HG02884 (cell line): ENCODE measurements at regions not wholly inside any gene's neighbourhood (a gene's known extent, or its start where the extent isn't known, plus 50 kb on each side); places are given as distances from the start of the nearest gene placed in this dataset.
"Not testable (repeated sequence)": the region's sequence is repeated elsewhere in the genome, so short reads cannot be mapped to it uniquely, and the experiment has no call there.

ENCODE experiments used
- ATAC-seq: cut with Tn5 transposase; IDR thresholded peaks from one replicate; pipeline ENCODE4 v1.9.1; 2021; ENCODE audit warnings: mild to moderate bottlenecking, moderate library complexity; ENCODE audit not compliant: unreplicated experiment

DNA sequence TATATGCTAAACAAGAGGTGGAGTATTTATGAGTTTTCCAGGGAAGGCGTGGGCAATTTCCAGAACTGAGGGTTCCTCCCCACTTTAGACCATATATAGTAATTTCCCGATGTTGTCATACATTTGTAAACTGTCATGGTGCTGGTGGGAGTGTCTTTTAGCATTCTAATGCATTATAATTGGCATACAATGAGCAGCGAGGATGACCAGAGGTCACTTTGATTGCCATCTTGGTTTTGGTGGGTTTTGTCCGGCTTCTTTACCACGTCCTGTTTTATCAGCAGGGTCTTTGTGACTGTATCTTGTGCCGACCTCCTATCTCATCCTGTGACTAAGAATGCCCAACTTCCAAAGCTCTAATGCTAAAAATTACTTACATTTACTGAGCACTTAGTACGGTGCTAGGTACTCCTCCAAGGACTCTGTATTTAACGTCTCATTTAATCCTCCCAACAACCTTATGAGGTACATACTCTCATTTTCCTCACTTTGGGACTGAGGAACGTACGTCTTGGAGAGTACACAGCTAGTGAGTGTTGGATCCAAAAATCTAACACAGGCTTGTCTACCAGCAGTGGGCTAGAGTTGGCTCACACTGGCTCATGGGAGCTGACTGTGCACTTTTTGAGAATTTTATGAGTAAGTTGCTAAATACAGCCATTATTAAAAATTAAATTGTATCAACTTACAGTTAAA is 144.8 kb upstream of the NEBL start:
- no peak for ATAC-seq

GRCh38 chr10:21039721-21040120 is 142.6 kb upstream of the NEBL start:
- ATAC-seq: no peak

DNA sequence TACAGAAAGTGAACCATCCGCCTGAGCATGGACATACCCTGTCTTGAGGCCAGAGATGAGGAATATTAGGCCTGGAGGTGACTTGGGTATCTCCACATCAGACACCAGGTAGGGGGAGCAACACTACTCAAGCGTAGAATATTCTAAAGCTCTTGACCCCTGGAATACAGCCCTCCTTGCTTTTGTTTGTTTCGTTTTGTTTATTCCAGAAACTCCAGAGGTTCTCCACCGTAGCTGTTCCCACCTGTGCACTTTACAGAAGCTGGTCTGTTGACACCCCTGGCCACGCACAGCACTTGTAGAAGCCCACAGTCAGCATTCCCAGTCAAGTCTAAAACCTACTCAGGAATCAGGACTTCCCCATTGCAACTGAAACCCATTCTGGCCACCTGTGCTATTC is 139.6 kb upstream of the NEBL start:
- ATAC-seq: no peak

- not testable (repeated sequence) for ATAC-seq
Observed at GRCh38 chr10:21034770-21035169, 137.7 kb upstream of the NEBL start.

DNA sequence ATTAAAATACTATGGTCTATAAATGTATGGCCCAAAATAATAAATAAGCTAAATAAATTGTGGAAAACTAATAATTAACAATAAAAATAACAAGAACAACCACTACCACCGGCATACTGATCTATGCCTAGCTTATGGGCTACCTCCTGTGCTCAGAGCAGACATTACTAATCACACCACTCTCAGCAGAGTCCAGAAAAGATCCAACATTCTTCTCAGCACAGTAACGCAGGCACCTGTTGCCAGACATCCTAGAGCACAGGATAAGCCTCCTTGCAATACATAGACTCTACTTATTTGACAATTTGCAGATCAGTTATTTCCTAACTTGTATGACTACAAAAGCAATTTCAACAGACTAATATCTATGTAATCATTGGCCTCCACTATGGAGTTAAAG is 137.1 kb upstream of the NEBL start:
- no peak for ATAC-seq

DNA sequence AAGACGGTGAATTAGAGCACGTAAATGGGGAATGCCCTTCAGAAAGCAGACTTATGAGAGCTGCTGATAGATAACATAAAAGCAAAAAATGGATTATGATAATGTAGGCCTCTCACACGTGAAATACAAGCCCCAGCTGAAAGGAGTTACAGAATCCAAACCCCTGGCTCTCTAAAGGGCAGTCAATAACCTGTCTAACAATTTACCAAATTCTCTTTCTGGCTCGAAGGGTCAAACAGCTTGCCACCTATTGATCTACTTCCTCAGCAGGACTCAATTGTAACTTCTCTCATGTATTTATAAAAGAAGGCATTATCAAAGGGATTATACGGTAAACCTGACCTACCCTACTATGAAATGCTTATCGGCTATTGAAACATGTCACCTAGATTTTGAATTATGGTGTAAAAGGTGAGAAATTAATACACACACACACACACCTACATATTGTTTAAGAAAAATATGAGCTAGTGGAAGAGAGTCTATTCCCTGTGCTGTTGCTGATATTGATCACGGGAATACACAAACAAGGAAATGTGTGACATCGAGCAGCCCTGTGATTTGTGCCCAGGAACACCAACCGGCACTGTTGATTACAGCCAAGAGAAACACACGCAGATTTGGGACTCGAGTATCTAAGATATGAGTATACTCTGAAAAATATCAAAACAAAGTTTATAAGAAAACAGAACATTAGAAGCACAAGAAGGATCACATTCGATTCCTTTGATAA is 135.6 kb upstream of the NEBL start:
- ATAC-seq: no peak

DNA sequence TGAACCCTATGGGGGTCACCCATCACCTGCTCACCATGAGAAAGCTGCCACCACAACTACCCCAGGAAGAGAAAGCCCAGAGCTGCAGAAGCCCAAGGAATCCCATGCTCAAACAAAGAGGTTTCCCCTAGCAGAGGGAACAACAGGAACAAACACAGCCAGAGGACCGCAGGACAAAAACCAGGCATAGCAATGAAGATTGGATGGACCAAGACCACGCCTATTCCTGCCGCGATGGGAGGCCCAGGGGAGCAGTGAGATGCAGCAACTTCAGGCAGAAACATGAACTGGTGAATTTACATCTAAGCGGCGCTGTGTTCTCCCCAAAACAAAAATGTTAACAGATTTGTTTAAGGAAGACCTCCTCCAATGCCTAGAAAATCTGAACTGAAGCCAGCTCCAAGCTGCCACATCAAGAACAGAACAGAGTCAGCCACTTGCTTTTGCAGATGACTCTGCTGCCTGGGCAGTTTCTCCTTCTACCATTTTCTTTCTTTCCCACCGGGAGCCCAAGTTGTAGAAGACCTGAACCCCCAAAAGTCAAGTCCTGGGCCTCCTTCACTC is 134.2 kb upstream of the NEBL start:
- ATAC-seq: no peak

- ATAC-seq: no peak
Observed at GRCh38 chr10:21030091-21030490, 133.0 kb upstream of the NEBL start.

DNA sequence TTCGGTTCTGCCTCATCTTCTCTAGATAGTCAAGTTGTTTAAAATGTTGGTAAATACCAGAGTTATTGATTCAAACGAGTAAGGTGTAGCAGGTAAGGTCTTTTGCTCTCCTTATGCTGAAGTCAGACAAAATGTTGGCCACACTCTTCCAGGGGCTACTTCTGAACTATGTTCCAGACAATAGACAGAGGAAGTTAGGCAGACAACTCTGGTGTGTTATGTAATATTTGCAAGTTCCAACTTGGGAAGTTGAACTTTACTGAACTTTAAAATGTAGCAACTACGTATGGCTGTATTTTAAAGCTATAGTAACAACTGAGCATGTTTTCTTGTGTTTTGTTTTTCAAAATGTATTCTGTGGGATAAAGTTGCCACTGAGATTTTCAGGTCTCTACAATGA is 125.7 kb upstream of the NEBL start:
- no peak for ATAC-seq

DNA sequence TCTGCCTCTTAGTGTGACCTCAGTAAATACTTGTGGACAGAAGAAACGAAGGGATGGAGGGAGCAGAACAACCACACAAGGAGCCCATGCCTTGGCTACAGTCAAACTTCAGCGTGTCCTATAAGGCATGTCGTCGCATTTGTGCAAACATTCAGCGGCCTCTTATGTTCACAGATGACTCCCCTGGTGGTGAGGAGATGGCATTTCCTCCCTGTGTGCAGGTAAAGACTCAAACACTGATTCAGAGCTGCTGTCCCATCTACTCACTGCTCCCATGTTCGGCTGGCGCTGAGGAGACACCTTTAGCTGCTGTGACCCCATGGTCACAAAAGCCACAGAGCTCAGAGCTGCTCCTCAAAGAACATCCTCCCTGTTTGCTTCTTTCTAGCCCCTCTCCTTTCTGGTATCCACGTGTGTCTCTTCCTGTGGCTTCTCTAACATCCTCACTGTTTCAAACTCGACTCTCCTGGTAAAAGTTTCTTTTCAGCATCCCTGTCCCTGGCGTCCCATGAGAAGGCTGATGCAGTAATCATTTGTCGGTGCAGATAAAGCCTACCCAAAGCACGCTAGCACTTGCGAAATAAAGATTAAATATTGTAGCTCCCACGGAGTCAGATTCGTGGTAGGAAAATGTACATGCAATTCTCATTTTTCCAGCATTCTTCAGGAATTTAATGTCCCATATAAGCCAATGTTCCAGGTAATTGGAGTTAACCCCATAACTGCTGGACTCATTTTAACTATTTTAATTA is 124.9 kb upstream of the NEBL start:
- ATAC-seq: no peak

DNA sequence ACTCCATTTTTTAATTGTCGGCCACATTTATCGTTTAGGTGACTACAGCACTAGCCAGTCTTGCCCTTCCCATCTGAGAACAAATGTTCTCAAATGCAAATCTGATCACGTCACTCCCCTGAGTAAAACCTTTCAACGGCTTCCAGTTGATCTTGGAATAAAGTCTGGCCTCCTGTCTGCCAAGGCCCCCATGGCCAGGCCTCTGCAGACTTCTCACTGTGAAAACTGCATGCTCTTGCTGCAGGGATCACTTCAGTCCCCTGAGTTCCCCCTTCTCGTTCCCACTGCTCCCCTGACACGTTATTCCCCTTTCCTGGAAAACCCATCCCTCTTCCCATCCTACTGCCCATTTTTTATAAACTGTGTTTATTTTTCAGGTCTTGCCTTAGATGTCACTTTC is 124.1 kb upstream of the NEBL start:
- ATAC-seq: no peak

GRCh38 chr10:21020545-21020944 is 123.4 kb upstream of the NEBL start:
- peak; percentile 82 for ATAC-seq

GRCh38 chr10:21019436-21019835 is 122.3 kb upstream of the NEBL start:
- no peak for ATAC-seq

DNA sequence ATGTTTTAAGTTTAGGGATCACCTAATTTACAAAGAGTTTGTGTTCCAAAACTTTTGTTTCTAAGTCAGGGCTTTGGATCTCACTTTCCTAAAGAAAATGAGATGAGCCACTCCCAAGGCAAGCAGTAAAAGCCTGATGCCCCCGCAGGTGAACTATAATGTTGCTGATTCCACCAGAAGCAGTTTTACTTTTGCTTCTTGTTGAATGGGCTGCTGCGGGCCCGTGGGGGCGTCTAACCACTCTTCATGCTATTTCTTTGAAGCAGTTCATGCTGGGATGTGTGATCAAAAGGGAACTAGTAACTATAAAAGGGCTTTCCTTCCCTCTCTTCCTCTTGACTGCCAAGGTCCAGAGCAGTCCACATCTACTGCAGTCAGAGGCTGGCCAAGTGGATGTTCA is 118.7 kb upstream of the NEBL start:
- ATAC-seq: no peak

- ATAC-seq: no peak
Observed at GRCh38 chr10:21014141-21014540, 117.0 kb upstream of the NEBL start.

- ATAC-seq: no peak
Observed at GRCh38 chr10:21011433-21012018, 114.4 kb upstream of the NEBL start.

GRCh38 chr10:21010615-21011014 is 113.5 kb upstream of the NEBL start:
- no peak for ATAC-seq

DNA sequence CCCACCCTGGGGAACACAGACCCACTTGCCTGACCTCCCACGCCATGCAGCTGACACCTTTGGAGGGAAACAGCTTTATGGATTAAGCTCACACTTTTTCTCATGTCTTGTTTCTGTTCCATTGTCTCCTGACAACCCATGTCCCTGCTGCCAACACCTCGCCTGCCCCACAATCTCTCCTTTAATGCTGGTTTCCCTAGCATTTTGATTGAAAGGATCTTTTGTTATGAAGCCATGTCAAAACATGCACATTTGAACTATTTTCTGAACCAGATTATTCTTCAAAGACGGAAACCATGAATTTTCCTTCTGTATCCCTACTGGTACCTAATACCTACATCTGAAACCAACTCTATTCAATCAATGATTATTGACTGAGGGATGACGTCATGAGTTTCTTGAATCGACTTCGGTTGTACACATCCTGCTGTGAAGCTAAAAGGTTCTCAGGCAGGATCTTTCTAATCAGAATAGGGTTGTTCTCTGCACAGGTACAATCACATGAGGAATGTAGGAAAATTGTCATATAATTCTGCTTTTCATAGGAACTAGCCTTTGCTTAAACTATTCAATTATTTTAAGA is 106.2 kb upstream of the NEBL start:
- ATAC-seq: no peak

DNA sequence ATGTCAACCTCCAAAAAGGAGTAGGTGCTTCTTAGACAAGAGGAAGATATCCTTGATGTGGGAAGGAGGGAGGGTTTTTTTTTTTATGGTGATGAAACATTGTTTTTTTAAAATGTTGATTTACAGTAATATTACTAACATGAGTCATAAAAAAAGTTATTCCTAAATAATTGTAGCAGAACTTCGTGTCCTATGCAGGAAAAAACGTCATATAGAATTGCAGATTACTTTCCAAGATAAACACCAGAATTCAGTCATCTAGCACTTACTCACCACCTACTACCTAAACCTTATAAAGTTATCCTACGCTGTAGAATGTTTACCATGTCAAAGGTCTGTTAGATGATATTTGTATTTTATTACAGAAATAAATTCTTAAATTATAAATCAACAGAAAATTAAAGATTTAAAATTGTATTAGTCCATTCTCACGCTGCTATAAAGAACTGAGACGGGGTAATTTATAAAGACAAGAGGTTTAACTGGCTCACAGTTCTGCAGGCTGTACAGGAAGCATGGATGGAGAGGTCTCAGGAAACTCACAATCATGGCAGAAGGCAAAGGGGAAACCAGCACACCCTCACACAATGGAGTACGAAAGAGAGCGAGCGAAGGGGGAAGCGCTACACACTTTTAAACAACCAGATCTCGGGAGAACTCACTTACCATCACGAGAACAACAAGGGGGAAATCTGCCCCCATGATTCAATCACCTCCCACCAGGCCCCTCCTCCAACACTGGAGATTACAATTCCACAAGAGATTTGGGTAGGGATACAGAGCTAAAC is 105.2 kb upstream of the NEBL start:
- ATAC-seq: no peak

DNA sequence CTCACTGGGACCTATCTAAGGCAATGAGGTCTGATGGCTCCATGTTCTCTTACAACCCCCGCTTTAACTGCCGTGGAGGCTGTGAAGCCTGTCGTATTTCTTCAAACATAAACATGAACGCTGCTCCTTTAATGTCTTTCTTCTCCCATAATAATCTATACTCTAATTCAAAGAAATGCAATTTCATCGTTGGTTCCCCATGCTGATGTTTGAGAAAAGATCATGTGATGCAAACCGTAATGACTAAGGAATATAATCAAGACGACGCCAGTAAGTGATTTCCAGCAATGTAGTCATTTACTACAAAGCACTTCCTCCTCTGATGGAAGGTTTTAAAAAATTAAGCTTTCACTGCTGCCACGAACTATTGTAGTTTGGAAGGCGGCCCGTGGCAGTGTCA is 102.6 kb upstream of the NEBL start:
- no peak for ATAC-seq
